ENCODE measurements at regions not wholly inside any gene's neighbourhood (a gene's known extent, or its start where the extent isn't known, plus 50 kb on each side); places are given as distances from the start of the nearest gene placed in this dataset.
"Not testable (repeated sequence)": the region's sequence is repeated elsewhere in the genome, so short reads cannot be mapped to it uniquely, and the experiment has no call there.

DNA sequence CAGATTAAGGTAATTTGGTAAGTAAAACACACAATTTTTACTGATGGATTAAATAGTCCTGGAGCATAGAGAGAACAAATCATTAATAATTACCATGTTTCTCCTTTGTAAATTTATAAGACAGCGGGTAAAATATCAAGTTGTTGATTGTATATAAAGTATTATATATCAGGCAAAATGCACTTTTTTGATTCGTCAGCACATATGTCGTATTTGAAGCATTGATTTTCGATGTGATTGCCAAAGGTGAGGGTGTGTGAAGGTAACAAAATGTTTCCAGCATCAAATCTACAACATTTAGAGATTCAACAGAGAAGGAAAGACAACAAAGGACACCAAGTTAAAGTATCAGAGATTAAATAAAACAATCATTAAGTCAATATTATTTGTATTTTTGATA lies 1437.8 kb upstream of the ADGRL3 start:
- Histone ChIP-seq H3K27me3 (no peaks in the 10 kb centered on the region), H3K27ac (no peak overlapping the region), H3K4me3 (no peak overlapping the region), H3K4me1 (no peaks in the 10 kb centered on the region), H3K36me3 (ENCODE audit: low read depth, missing control alignments) (no peaks in the 10 kb centered on the region), H3K9me3 (no peaks in the 10 kb centered on the region)
- no peak for DNase-seq
- no peak for TF ChIP-seq POLR2A (IDR thresholded peaks at IDR 0.05)
- TF ChIP-seq, protein P1, sequence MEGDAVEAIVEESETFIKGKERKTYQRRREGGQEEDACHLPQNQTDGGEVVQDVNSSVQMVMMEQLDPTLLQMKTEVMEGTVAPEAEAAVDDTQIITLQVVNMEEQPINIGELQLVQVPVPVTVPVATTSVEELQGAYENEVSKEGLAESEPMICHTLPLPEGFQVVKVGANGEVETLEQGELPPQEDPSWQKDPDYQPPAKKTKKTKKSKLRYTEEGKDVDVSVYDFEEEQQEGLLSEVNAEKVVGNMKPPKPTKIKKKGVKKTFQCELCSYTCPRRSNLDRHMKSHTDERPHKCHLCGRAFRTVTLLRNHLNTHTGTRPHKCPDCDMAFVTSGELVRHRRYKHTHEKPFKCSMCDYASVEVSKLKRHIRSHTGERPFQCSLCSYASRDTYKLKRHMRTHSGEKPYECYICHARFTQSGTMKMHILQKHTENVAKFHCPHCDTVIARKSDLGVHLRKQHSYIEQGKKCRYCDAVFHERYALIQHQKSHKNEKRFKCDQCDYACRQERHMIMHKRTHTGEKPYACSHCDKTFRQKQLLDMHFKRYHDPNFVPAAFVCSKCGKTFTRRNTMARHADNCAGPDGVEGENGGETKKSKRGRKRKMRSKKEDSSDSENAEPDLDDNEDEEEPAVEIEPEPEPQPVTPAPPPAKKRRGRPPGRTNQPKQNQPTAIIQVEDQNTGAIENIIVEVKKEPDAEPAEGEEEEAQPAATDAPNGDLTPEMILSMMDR (IDR thresholded peaks at IDR 0.05) = no peak
- WGBS, 2 donors = 91 to 93% methylated on average over 4 of the region's 4 CpGs
- intact Hi-C loops (cut with DNase I; ENCODE audit: low total_unique reads) = no loop called here

DNA sequence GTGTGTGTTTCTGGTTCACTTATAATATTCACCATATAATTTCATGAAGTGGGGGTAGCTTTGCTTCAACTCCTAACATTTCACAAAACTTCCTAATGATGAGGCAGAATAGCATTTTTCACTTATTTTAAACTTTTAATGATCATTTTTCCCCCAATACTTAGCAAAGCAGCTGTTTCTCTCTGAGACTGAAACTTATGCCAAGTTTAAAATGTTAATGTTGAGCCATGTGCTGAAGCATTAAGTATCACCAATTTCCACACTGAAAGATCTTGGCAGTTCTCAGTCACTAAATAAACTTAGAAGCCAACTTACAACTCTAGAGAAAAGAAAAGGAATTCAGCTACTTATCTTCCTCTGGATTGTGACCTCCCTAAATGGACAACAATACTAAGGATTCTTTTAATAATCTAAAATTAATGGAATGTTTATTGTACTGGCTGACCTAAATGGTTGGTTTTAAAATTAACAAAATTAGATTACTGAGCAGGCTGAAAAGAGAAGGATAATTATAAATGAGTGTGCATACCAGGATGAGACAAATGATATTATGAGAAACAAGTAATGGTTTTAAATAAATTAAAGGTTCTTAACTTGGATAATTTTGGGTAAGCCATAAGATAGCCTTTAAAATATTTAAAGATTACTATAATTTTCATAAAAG lies 1429.4 kb upstream of the ADGRL3 start:
- Histone ChIP-seq H3K9me3 (no peaks in the 10 kb centered on the region), H3K27me3 (no peaks in the 10 kb centered on the region), H3K4me1 (no peaks in the 10 kb centered on the region), H3K27ac (no peak overlapping the region), H3K36me3 (ENCODE audit: low read depth, missing control alignments) (no peaks in the 10 kb centered on the region), H3K4me3 (no peak overlapping the region)
- no peak for DNase-seq
- intact Hi-C loops (cut with DNase I; ENCODE audit: low total_unique reads) = no loop called here
- TF ChIP-seq POLR2A (IDR thresholded peaks at IDR 0.05) = no peak
- TF ChIP-seq, protein P1 (IDR thresholded peaks at IDR 0.05) = no peak

DNA sequence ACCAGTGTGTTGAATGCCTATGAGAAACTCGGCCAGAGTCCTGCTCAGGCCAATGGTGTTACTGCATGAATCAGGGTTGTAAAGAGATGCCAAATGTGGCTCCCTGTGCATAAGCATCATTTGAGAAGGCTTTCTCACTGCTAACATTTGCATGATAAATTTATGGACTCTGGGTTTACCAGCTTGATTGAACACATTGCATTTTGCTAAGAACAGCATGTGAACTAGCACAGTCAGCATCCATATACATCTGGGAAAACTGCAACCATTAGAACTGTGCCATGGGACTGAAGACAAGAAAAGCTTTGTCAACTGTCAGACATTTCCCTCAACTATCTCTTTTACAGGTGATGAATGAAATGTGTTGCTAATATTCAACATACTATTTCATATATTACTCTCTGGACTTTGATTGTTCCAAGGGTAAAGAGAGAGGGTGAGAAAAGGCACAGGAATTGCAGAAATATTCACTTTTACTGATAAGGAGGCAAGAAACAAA lies 1427.4 kb upstream of the ADGRL3 start:
- H3K9me3 ChIP-seq = no peaks in the 10 kb centered on the region
- no peaks in the 10 kb centered on the region for H3K4me1 ChIP-seq
- intact Hi-C loops (cut with DNase I; ENCODE audit: low total_unique reads) = no loop called here
- no peaks in the 10 kb centered on the region for H3K36me3 ChIP-seq (ENCODE audit: low read depth, missing control alignments)
- no peak for DNase-seq
- no peak overlapping the region for H3K4me3 ChIP-seq
- no peak overlapping the region for H3K27ac ChIP-seq
- TF ChIP-seq, protein P1 (IDR thresholded peaks at IDR 0.05) = no peak
- TF ChIP-seq POLR2A (IDR thresholded peaks at IDR 0.05) = no peak
- WGBS, 2 donors = 77 to 88% methylated on average over 1 of the region's 1 CpG
- no peaks in the 10 kb centered on the region for H3K27me3 ChIP-seq

DNA sequence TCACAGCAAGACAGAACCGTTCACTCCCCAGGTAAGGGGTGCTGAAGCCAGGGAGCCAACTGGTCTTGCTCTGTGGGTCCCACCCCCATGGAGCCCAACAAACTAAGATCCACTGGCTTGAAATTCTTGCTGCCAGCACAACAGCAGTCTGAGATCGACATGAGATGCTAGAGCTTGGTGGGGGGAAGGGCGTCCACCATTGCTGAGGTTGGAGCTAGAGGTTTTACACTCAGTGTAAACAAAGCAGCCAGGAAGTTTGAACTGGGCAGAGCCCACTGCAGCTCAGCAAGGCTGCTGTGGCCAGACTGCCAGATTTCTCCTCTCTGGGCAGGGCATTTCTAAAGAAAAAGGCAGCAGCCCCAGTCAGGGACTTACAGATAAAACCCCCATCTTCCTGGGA lies 1419.9 kb upstream of the ADGRL3 start:
- H3K9me3 ChIP-seq; H3K4me1 ChIP-seq; H3K36me3 ChIP-seq (ENCODE audit: low read depth, missing control alignments); H3K4me3 ChIP-seq; intact Hi-C loops (cut with DNase I; ENCODE audit: low total_unique reads); H3K27ac ChIP-seq; H3K27me3 ChIP-seq; DNase-seq: not testable (repeated sequence)
- 64 to 76% methylated on average over 2 to 3 of the region's 3 CpGs for whole genome bisulfite sequencing, 2 donors

DNA sequence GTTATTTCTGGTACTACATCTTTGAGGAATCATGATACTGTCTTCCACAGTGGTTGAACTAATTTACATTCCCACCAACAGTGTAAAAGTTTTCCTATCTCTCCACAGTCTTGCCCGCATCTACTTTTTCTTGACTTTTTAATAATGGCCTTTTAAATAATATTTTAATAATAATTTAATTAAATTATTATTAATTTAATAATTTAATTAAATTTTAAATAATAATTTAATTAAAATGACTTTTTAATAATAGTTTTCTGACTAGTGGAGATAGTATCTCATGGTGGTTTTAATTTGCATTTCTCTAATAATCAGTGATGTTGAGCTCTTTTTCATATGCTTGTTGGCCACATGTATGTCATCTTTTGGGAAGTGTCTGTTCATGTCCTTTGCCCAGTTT lies 1395.0 kb upstream of the ADGRL3 start:
- TF ChIP-seq, protein P1 (IDR thresholded peaks at IDR 0.05) = no peak
- no peak for TF ChIP-seq POLR2A (IDR thresholded peaks at IDR 0.05)
- Histone ChIP-seq H3K9me3 (no peaks in the 10 kb centered on the region), H3K27ac (no peak overlapping the region), H3K27me3 (no peaks in the 10 kb centered on the region), H3K4me3 (no peak overlapping the region), H3K36me3 (ENCODE audit: low read depth, missing control alignments) (no peaks in the 10 kb centered on the region), H3K4me1 (no peaks in the 10 kb centered on the region)
- WGBS, 2 donors = 97 to 98% methylated on average over 1 of the region's 1 CpG
- intact Hi-C loops (cut with DNase I; ENCODE audit: low total_unique reads) = no loop called here
- no peak for DNase-seq

Measured in testis (tissue), 2 donors.